Skeletal muscle tissue (tissue), 3 donors: ENCODE measurements at regions not wholly inside any gene's neighbourhood (a gene's known extent, or its start where the extent isn't known, plus 50 kb on each side); places are given as distances from the start of the nearest gene placed in this dataset.

Source experiments
- H3K27ac ChIP-seq: one replicate; pipeline ENCODE4 v1.7.0; 2013; ENCODE audit warnings: mild to moderate bottlenecking, low read depth, low read length, inconsistent platforms
- H3K27me3 ChIP-seq, 3 donors: one replicate each; pipeline ENCODE4 v1.7.0; 2013; ENCODE audit warnings: low read length in 3 of 3; ENCODE audit not compliant: control insufficient read depth in 3 of 3, insufficient read depth in 3 of 3
- H3K36me3 ChIP-seq, 3 donors: one replicate each; pipeline ENCODE4 v1.7.0; 2013; ENCODE audit warnings: low read length in 3 of 3; ENCODE audit not compliant: control insufficient read depth in 3 of 3, insufficient read depth in 3 of 3
- H3K4me1 ChIP-seq, 3 donors: one replicate each; pipeline ENCODE4 v1.7.0; 2013; ENCODE audit warnings: low read length in 3 of 3, mild to moderate bottlenecking in 3 of 3; ENCODE audit not compliant: control insufficient read depth in 3 of 3, insufficient read depth in 3 of 3
- H3K4me3 ChIP-seq, 3 donors: one replicate each; pipeline ENCODE4 v1.7.0; 2013; ENCODE audit warnings: low read length in 3 of 3
- H3K9ac ChIP-seq, 3 donors: one replicate each; pipeline ENCODE4 v1.7.0; 2013; ENCODE audit warnings: low read length in 3 of 3, mild to moderate bottlenecking in 3 of 3, moderate library complexity in 2 of 3, low read depth in 1 of 3
- H3K9me3 ChIP-seq, 3 donors: one replicate each; pipeline ENCODE4 v1.7.0; 2013; ENCODE audit warnings: low read length in 3 of 3; ENCODE audit not compliant: control insufficient read depth in 3 of 3
- donor health status: Osteomylitis.

GRCh38 chr7:93018716-93019115 lies 99.1 kb downstream of the SAMD9 start:
- Histone ChIP-seq H3K27ac (no peak overlapping the region), H3K4me3 (no peak overlapping the region), H3K9ac (no peak overlapping the region), H3K27me3 (no peaks in the 10 kb centered on the region), H3K9me3 (no peaks in the 10 kb centered on the region), H3K4me1 (peaks cover 6 to 17% (median 9%) of the 10 kb centered on the region in 3 donors), H3K36me3 (no peaks in the 10 kb centered on the region)

DNA sequence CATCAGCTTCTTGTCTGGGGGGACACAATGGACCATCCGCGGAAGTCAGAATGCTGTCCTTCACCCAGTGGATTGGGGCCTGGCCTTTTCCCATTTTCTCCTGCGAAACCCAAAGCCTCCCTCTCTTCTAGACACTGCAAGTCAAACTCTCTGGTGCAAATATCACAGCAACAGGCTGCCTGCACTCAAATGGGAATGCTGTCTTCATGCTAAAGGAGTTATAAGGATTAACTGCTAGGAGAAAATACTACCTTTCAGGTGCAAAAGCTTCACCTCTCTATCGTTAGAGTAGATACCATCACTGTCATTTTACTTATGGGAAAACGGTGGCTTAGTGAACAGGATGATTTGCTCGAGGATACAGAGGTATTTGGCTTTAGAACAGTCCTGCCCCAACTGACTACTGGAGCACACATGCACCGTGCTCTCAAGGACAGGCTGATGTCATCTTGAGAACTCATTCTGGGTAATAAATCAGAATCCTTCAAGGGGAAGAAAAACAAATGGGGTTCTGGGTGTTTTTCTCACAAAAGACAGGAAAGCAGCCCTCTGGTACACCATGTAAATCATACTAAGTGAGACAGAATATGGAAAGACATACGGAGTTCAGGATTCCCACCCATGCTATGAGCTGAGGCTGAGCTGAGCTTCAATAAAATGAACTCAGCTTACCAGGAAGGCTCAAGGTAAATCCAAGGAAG lies 100.9 kb downstream of the SAMD9 start:
- H3K27ac ChIP-seq = peak overlapping the region; percentile 54

DNA sequence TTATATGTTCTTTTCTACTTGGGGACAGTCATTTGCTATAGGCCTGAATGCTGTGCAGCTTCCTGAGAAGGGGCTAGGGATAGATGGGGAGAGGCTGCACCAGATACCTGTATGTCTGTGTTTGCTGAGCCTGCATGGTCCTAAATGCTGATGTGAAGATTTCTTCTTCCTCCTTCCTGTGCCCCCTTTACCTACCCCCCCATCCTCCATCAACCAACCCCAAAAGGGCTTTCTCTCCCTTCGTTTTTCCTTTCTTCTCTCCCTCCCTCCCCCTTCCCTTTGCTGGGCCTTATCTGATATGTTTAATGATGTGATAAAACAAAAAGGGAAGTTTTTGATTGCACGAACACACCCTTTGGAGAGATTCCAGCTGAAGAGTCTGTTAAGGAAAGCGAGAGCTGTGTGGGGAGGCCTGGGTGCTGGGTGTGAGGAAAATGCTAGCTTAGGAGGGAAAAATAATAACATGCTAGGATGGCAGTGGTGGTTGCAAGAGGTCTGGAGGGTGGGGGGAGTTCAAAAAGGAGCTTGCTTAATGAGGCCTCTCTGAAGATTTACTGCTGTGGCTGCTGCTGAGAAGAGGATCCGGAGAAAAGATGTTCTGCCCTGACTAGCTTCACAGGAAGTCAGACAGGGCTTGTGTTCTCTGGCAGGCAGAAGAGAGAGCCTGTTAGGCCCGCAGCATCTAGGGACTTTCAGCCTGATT lies 101.8 kb downstream of the SAMD9 start:
- no peaks in the 10 kb centered on the region for H3K36me3 ChIP-seq
- H3K9ac ChIP-seq = no peak overlapping the region
- no peaks in the 10 kb centered on the region for H3K9me3 ChIP-seq
- H3K4me1 ChIP-seq = peaks cover 6 to 17% (median 9%) of the 10 kb centered on the region in 3 donors
- peak overlapping the region; percentile 54 for H3K27ac ChIP-seq
- H3K4me3 ChIP-seq = peak overlapping the region in 1 of 3 donors; percentile 7
- no peaks in the 10 kb centered on the region for H3K27me3 ChIP-seq

More for the DNA sequence above, 100.9 kb downstream of the SAMD9 start:
- Histone ChIP-seq H3K27me3 (no peaks in the 10 kb centered on the region), H3K9ac (no peak overlapping the region), H3K4me1 (peaks cover 6 to 17% (median 9%) of the 10 kb centered on the region in 3 donors), H3K36me3 (no peaks in the 10 kb centered on the region), H3K9me3 (no peaks in the 10 kb centered on the region), H3K4me3 (no peak overlapping the region)

DNA sequence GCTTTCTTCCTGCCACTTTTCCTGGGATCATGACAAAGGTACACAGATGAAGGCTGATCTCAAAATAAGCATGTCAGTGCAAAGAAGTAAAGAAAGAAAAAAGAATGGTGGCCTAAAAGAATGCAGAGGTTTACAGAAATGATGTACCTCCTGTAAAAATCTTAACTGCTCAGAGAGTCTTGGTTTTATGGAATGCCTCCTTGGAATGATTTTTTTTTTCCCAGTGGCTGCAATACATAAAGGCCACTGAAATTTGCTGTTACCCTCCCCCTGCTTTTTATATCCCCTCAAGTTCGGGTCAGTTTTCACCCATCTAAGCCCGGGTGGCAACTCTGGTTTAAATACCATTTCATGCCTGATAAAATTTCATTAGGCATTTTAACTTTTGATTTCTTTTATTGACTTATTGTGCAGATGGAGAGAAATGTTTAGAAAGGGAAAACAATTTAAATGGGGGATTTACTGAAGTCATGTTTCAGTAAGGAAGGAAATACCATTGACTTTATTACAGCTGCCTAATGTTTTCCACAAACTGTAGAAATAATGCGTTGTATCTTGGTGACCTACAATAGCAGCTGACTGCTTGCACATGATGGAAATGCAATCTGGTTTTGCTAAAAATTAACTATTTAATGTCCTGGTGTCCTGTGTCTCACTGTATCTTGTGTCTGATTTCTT lies 102.5 kb downstream of the SAMD9 start:
- no peaks in the 10 kb centered on the region for H3K27me3 ChIP-seq
- H3K4me1 ChIP-seq = peaks cover 6 to 17% (median 9%) of the 10 kb centered on the region in 3 donors
- no peaks in the 10 kb centered on the region for H3K9me3 ChIP-seq
- H3K4me3 ChIP-seq = no peak overlapping the region
- H3K9ac ChIP-seq = no peak overlapping the region
- no peaks in the 10 kb centered on the region for H3K36me3 ChIP-seq
- peak overlapping the region; percentile 59 for H3K27ac ChIP-seq

GRCh38 chr7:93014410-93014809 lies 103.4 kb downstream of the SAMD9 start:
- H3K9me3 ChIP-seq = no peaks in the 10 kb centered on the region
- no peaks in the 10 kb centered on the region for H3K36me3 ChIP-seq
- H3K27me3 ChIP-seq = no peaks in the 10 kb centered on the region
- H3K4me1 ChIP-seq = peaks cover 6 to 17% (median 9%) of the 10 kb centered on the region in 3 donors
- H3K4me3 ChIP-seq = no peak overlapping the region
- no peak overlapping the region for H3K9ac ChIP-seq
- H3K27ac ChIP-seq = peak overlapping the region; percentile 59

- peaks cover 6 to 17% (median 9%) of the 10 kb centered on the region in 3 donors for H3K4me1 ChIP-seq
- H3K27me3 ChIP-seq = no peaks in the 10 kb centered on the region
- no peak overlapping the region for H3K4me3 ChIP-seq
- no peaks in the 10 kb centered on the region for H3K9me3 ChIP-seq
- no peaks in the 10 kb centered on the region for H3K36me3 ChIP-seq
- H3K27ac ChIP-seq = peak overlapping the region; percentile 59
- H3K9ac ChIP-seq = no peak overlapping the region
Observed at GRCh38 chr7:93013446-93014061, 104.2 kb downstream of the SAMD9 start.

GRCh38 chr7:93011351-93012294 lies 106.2 kb downstream of the SAMD9 start:
- Histone ChIP-seq H3K36me3 (no peaks in the 10 kb centered on the region), H3K9me3 (no peaks in the 10 kb centered on the region), H3K9ac (no peak overlapping the region), H3K4me1 (peaks cover 4 to 17% (median 9%) of the 10 kb centered on the region in 3 donors), H3K27ac (no peak overlapping the region), H3K27me3 (no peaks in the 10 kb centered on the region), H3K4me3 (no peak overlapping the region)

DNA sequence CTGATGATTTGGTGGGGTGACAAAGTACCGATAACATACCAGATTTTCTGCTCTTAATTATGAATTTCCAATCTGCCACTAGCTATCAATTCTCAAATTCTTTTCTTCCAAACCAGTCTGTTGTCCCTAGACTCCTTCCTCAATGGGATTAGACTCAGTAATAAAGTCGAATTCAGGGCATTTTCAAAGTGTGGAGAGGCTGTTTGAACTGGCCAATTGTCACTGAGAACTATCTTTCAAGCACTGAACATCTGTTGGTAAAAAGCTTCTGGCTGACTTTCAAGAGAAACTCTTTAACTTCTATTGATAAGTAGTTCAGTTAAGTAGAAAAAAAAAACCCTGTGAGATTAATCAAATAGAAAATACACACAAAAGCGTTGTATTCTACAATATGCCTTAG lies 108.9 kb downstream of the SAMD9 start:
- no peaks in the 10 kb centered on the region for H3K27me3 ChIP-seq
- no peaks in the 10 kb centered on the region for H3K4me1 ChIP-seq
- H3K9me3 ChIP-seq = no peaks in the 10 kb centered on the region

GRCh38 chr7:93006480-93007095 lies 111.2 kb downstream of the SAMD9 start:
- Histone ChIP-seq H3K27ac (no peak overlapping the region), H3K4me1 (no peaks in the 10 kb centered on the region), H3K36me3 (no peaks in the 10 kb centered on the region), H3K9me3 (no peaks in the 10 kb centered on the region), H3K27me3 (no peaks in the 10 kb centered on the region), H3K9ac (no peak overlapping the region), H3K4me3 (no peak overlapping the region)

More for the DNA sequence above, 108.9 kb downstream of the SAMD9 start:
- Histone ChIP-seq H3K36me3 (no peaks in the 10 kb centered on the region), H3K9ac (no peak overlapping the region), H3K4me3 (no peak overlapping the region), H3K27ac (no peak overlapping the region)
